MM.1S (cell line): ENCODE measurements at regions not wholly inside any gene's neighbourhood (a gene's known extent, or its start where the extent isn't known, plus 50 kb on each side); places are given as distances from the start of the nearest gene placed in this dataset.

Experiments
- EZH2 ChIP-seq: fragments of 300-600 bp; sonication (generic); optimal IDR thresholded peaks from 2 replicates; pipeline ENCODE3; 2017; ENCODE audit warnings: low read depth, mild to moderate bottlenecking, antibody characterized with exemption, low read length, mixed read lengths
- EZH2phosphoT487 ChIP-seq: fragments of 300-600 bp; sonication (generic); IDR thresholded peaks from 2 replicates; pipeline ENCODE4 v1.6.1; 2018; ENCODE audit warnings: antibody characterized with exemption, low read length
- TF ChIP-seq, protein P1 (sequence below): fragments of 300-600 bp; sonication (generic); IDR thresholded peaks from 2 replicates; pipeline ENCODE4 v1.5.1; 2016; ENCODE audit warnings: antibody characterized with exemption, low read length, mixed read lengths

DNA sequence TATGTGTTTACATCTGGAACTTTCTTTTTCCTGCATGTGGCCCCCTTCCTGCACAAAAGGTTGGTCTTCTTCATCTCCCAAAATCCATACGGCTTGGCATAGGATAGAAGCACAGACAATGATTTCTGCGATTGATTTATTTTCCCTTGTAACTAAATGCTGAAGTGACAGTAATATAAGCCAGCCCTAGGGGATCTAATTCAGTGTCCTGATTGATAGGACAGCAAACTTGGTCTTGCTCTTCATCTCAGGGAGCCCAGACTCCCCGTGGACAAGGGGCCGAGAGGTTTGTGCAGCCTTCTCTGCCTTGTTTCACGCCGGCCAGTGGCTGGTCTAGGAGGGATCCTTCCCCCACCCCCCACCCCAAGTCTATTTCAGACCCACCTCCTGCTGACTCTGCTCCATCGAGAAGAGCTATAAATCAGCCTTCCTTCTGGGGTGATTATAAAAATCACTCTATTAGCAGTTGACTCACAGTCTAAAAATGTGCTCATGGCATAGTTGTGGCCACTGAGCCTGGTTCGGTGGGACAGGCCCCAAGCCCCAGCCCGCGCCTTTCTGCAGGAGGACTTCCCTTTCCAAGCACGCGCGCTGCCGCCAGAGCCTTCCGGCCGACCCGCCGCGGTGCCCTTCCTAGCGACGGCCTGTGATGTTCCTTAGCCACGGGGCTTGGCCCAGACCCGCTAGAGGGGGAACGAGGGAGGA is 89.8 kb upstream of the COL5A1 start:
- TF ChIP-seq, protein P1, sequence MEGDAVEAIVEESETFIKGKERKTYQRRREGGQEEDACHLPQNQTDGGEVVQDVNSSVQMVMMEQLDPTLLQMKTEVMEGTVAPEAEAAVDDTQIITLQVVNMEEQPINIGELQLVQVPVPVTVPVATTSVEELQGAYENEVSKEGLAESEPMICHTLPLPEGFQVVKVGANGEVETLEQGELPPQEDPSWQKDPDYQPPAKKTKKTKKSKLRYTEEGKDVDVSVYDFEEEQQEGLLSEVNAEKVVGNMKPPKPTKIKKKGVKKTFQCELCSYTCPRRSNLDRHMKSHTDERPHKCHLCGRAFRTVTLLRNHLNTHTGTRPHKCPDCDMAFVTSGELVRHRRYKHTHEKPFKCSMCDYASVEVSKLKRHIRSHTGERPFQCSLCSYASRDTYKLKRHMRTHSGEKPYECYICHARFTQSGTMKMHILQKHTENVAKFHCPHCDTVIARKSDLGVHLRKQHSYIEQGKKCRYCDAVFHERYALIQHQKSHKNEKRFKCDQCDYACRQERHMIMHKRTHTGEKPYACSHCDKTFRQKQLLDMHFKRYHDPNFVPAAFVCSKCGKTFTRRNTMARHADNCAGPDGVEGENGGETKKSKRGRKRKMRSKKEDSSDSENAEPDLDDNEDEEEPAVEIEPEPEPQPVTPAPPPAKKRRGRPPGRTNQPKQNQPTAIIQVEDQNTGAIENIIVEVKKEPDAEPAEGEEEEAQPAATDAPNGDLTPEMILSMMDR = no peak
- no peak for TF ChIP-seq EZH2phosphoT487
- no peak for TF ChIP-seq EZH2
